Right ventricle myocardium inferior (tissue), 1 donor: ENCODE measurements at regions not wholly inside any gene's neighbourhood (a gene's known extent, or its start where the extent isn't known, plus 50 kb on each side); places are given as distances from the start of the nearest gene placed in this dataset.

Experiments used
- ATAC-seq: fragments of 200-7000 bp; cut with Tn5 transposase; one replicate; pipeline ENCODE4 v1.9.1; 2020; ENCODE audit warnings: mild to moderate bottlenecking, moderate library complexity
- DNase-seq: peaks from one replicate; pipeline ENCODE4 v3.0.0; 2021; ENCODE audit errors: missing footprints
- intact Hi-C: fragments of 100-400 bp; cut with DNase I; formaldehyde crosslinking; loops from one replicate; pipeline ENCODE4 v1.11.0; 2022
- donor health status: DM: no; HTN: yes; CAD: no; lungs with severe emphysema.

DNA sequence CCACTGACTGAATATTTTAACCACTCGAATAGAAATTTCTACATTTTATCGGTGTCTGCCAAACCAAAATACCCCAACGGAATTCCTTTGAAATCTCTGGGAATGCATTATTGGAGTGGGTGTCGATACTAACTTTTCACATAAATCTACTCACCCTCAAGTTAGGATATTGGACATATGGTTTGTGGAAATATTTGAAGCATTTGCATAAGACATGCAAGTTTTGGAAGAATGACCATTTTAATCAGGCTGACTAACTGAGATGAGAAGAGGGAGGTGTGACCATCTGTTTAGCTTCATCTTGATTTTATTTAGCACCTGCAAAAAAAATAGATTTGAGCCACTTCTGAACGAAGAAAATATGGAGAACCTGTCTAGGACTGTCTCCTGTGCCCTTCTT, 61.2 kb downstream of the KLF6 start:
- DNase-seq (no peak), ATAC-seq (no peak)
- intact Hi-C loops, result no loop called here

- peak; percentile 76 for DNase-seq
- ATAC-seq, result peak; percentile 85
- intact Hi-C loops, result no loop called here
Observed at GRCh38 chr10:3720228-3721019, 64.6 kb downstream of the KLF6 start.

DNA sequence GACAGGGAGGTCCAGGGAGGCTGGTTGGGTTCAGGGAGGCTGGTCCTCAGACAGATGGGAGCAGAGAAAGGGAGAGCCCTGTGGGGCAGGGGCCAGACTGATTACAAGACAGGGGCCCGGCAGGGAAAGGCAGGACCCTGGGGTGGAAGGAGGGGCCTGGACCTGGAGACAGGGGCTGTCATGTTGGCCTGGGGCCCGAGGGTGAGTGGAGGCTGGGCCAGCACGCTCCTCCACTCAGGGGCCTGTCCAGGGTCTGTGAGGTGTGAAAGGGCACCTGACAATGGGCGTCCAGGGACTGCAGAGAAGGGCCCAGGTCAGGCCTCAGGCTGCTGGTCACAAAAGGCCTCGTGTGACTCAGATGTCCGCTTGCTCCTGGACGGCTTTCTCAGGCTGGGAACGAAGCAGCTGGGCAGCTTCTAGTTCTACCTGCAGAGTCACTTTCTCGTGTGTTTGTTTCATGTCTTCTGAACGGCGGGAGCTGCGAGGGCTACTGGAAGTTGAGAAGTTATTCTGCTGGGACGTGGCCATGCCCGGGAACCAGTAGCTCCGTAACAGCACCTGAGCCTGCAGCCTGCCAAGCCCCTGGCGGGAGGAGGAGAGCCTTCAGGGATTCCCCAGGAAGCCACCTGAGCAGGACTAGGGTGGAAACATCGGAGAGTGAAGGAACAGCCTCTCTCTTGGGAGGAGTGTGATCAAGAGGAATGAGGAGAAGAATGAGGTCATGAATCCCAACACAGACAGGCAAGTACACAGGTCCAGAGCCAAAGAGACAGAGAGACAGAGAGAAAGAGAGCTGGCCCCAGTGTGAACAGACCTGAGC, 65.8 kb downstream of the KLF6 start:
- no peak for ATAC-seq
- intact Hi-C loops, result no loop called here

GRCh38 chr10:3716093-3716492, 68.9 kb downstream of the KLF6 start:
- no peak for ATAC-seq
- DNase-seq, result no peak
- intact Hi-C loops, result no loop called here

More for the DNA sequence above, 65.8 kb downstream of the KLF6 start:
- DNase-seq, result no peak

- DNase-seq (no peak), ATAC-seq (no peak)
- intact Hi-C loops, result no loop called here
Observed at GRCh38 chr10:3714967-3715366, 70.0 kb downstream of the KLF6 start.

DNA sequence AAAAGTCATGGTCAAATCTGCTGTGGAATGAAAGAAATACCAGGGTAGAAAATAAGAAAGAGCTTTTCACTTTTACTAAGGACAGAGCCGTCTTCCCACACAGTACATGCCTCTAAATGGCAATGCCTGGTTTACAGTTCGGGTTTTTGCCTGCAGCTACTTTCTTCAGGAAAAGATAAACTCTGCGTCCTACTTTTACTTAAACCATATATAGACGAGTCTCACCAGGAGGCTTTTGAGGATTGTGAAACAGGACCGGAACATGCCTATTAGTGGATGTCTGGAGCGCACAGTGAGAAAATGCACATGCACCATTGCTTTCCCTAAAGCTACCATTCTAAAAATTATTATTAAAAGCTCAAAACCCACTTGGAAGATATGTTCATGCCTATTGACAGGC, 70.5 kb downstream of the KLF6 start:
- no peak for DNase-seq
- ATAC-seq, result no peak
- intact Hi-C loops, result no loop called here

- ATAC-seq (no peak), DNase-seq (no peak)
- intact Hi-C loops, result no loop called here
Observed at GRCh38 chr10:3712707-3713106, 72.3 kb downstream of the KLF6 start.

DNA sequence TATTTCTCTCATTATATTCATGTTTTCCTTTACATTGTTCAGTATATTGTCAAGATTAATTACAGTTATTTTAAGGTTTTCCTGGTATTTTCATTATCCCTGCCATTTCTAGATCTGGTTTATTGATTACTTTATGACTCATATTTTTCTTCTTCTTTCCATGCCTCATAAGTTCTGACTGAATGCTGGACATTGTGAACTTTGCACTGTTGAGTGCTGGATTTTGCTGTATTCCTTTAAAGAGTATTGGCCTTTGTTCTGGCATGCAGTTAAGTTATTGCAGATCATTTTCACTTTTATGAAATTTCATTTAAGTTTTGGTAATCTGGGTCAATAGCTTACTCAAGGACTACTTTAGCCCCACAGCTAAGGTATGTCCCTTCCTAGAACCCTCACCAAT, 73.1 kb downstream of the KLF6 start:
- ATAC-seq, result no peak
- intact Hi-C loops, result no loop called here

DNA sequence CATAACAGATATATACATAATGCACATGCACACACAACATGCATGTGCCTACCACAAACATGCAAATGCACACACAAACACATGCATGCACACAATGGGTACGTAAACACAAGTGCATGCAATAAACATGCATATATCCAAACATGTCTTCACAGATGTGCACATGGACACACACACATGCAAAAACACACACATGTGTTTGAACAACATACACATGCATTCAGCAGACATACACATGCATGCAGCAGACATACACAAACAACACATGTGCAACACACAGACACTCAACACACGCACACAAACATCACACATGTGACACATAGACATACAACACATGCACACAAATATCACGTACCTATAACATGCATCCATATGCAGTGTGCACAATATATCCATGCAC, 74.2 kb downstream of the KLF6 start:
- intact Hi-C loops, result no loop called here
- DNase-seq, result no peak
- no peak for ATAC-seq

More for the DNA sequence above, 73.1 kb downstream of the KLF6 start:
- DNase-seq, result no peak

GRCh38 chr10:3709456-3710060, 75.5 kb downstream of the KLF6 start:
- DNase-seq, result no peak
- ATAC-seq, result no peak
- intact Hi-C loops, result no loop called here

- ATAC-seq (no peak), DNase-seq (no peak)
- intact Hi-C loops, result no loop called here
Observed at GRCh38 chr10:3708852-3709251, 76.2 kb downstream of the KLF6 start.

GRCh38 chr10:3704565-3705325, 80.3 kb downstream of the KLF6 start:
- peak; percentile 50 for ATAC-seq
- intact Hi-C loops, result no loop called here
- DNase-seq, result no peak

DNA sequence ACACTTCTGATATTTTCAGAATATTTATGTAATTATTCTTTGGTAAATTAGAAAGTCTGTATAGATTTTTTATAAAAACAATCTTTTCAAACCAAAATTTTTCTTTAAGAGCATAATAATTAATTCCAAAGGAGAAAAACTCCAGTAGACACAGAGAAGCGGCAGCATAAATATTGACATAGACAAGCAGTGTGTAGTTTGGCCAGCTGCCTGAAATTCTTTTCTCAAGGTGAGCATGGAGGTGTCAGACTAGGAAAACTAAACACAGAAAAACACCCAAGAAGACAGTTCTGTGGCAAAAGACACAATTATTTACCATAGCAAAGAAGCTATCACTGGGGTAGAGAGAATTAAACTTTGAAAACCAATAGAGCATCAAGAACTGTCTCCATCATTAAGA, 82.4 kb downstream of the KLF6 start:
- ATAC-seq, result no peak
- intact Hi-C loops, result no loop called here
- no peak for DNase-seq

DNA sequence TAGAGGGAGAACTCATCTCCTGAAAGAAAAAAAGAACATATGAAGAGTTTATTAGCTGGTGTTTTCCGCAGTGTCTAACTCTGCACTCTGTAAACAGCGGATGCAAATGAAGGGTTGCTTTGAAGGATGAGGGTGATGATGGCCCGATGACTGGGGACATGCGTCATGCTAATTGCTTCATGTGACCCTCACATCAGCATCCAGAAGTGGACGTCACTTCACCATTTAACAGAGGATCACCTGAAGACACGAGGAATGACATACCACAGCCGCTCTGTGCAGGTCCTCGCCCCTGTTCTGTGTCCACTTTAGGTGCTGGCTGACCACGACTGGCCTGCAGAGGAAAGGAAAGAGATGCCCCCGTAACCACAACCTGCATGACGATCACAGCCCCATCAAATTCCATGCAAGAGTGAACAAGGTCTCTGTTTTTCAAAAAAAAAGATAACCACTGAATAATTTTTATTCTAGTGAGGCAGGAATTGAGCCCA, 82.9 kb downstream of the KLF6 start:
- intact Hi-C loops, result no loop called here
- ATAC-seq (no peak), DNase-seq (no peak)

DNA sequence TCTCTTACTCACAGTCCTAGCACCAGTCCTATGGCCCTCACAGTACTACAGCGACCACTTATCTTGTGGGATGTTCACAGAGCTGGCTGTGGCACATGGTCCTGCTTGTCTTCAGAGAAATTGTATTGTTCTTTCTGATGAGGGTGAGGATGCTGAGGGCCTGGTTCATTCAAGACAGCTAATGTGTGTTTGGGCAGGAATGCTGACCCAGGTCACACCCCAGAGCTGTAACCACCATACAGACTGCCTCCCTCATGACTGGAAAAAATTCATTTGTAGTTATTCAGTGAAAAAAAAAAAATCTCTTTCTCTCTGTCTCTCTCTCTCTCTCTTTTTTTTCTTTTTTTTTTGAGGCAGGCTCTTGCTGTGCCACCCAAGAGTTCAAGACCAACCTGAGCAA, 83.5 kb downstream of the KLF6 start:
- intact Hi-C loops, result no loop called here
- DNase-seq, result no peak

GRCh38 chr10:3700531-3701076, 84.4 kb downstream of the KLF6 start:
- intact Hi-C loops, result no loop called here
- DNase-seq, result no peak
- ATAC-seq, result no peak

More for the DNA sequence above, 83.5 kb downstream of the KLF6 start:
- ATAC-seq, result no peak

DNA sequence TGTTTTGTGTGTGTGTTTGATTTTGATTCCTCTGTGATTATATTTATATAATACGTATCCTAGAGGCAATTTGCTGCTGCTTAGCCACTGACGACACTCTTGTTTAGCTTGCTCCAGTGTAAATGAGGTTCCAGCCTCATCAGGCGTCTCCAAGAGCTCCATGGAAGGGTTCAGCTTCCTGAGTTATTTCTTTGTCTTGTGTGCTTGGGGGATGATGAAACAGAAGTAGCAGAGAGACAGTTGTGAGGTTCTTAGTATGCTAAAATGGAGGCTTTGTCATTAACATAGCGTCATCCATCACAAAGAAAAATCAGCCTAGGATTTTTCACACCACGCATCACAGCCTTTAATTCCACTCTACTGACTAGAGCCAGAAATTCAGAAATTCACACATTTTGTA, 85.1 kb downstream of the KLF6 start:
- ATAC-seq, result no peak
- DNase-seq, result no peak
- intact Hi-C loops, result no loop called here

GRCh38 chr10:3698312-3698711, 86.7 kb downstream of the KLF6 start:
- intact Hi-C loops, result no loop called here
- no peak for ATAC-seq
- DNase-seq, result no peak

GRCh38 chr10:3693698-3694080, 91.3 kb downstream of the KLF6 start:
- ATAC-seq, result no peak
- intact Hi-C loops, result no loop called here
- no peak for DNase-seq
